ENCODE measurements at regions not wholly inside any gene's neighbourhood (a gene's known extent, or its start where the extent isn't known, plus 50 kb on each side); places are given as distances from the start of the nearest gene placed in this dataset.

- TF ChIP-seq MAX (IDR thresholded peaks at IDR 0.05) (no peak), ZNF274 (IDR thresholded peaks at IDR 0.05; ENCODE audit: borderline replicate concordance, extremely low read depth, low read length) (no peak), MAFK (IDR thresholded peaks at IDR 0.05; ENCODE audit: low read depth, low read length) (no peak), GTF2F1 (IDR thresholded peaks at IDR 0.05; ENCODE audit: borderline replicate concordance, low read depth, low read length) (no peak)
Measured at GRCh38 chrX:113551919-113552318, 711.3 kb upstream of the AMOT start (continued).
